ENCODE measurements at regions not wholly inside any gene's neighbourhood (a gene's known extent, or its start where the extent isn't known, plus 50 kb on each side); places are given as distances from the start of the nearest gene placed in this dataset.

DNA sequence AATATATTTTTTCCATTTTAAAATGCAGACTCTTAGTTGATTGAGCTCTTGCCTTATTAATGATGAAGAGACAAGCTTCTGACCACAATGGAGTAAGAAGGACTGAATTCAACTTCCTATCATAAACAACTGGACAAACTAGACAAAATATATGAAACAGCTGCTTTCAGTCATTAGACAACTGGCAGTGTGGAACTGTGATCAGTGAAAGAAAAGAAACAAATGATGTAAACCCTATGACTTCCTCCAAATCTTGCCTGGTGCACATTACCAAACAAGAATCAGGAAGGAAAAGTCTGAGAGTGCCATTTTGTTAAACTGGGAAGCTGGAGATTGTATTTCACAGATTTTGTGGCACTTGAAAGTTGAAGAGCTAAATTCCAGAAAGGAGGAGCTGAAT lies 154.7 kb upstream of the ATXN7L3B start:
- no peak overlapping the region for H3K4me3 ChIP-seq
- no peaks in the 10 kb centered on the region for H3K4me1 ChIP-seq
- DNase-seq, result no peak
- H3K36me3 ChIP-seq, result no peaks in the 10 kb centered on the region
- no peak overlapping the region for H3K27ac ChIP-seq
- peaks cover 0 to 12% (median 0%) of the 10 kb centered on the region in 4 donors for H3K9me3 ChIP-seq
- intact Hi-C loops (cut with DNase I; ENCODE audit: low total_unique reads), result no loop called here
- H3K27me3 ChIP-seq, result no peaks in the 10 kb centered on the region
- TF ChIP-seq EP300 (IDR thresholded peaks at IDR 0.05) (no peak), POLR2AphosphoS5 (IDR thresholded peaks at IDR 0.05) (no peak), POLR2A (IDR thresholded peaks at IDR 0.05) (no peak)
- TF ChIP-seq, protein P1, sequence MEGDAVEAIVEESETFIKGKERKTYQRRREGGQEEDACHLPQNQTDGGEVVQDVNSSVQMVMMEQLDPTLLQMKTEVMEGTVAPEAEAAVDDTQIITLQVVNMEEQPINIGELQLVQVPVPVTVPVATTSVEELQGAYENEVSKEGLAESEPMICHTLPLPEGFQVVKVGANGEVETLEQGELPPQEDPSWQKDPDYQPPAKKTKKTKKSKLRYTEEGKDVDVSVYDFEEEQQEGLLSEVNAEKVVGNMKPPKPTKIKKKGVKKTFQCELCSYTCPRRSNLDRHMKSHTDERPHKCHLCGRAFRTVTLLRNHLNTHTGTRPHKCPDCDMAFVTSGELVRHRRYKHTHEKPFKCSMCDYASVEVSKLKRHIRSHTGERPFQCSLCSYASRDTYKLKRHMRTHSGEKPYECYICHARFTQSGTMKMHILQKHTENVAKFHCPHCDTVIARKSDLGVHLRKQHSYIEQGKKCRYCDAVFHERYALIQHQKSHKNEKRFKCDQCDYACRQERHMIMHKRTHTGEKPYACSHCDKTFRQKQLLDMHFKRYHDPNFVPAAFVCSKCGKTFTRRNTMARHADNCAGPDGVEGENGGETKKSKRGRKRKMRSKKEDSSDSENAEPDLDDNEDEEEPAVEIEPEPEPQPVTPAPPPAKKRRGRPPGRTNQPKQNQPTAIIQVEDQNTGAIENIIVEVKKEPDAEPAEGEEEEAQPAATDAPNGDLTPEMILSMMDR (IDR thresholded peaks at IDR 0.05), result no peak

DNA sequence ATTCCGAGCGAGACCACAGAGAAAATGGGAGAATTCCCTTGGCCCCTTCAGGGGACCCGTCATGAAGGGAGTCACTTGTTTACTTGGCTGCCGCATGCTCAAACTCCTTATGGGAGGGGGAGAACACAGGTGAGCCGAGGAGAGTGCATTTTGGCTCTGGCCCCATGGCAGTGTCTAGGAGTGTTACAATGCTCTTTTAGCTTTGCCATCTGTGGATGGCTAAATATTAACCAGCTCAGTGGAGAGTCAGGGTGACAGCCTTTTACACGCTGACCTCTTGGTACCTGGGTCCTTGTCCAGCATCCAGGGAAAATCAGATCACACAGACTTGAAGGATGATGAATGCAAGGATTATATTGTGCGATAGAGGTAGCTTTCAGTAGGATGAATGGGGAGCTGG lies 146.4 kb upstream of the ATXN7L3B start:
- intact Hi-C loops (cut with DNase I; ENCODE audit: low total_unique reads), result no loop called here
- no peak for DNase-seq
- peaks cover 0 to 18% (median 6%) of the 10 kb centered on the region in 4 donors for H3K9me3 ChIP-seq
- no peak overlapping the region for H3K4me3 ChIP-seq
- H3K4me1 ChIP-seq, result no peaks in the 10 kb centered on the region
- H3K27ac ChIP-seq, result no peak overlapping the region
- no peaks in the 10 kb centered on the region for H3K27me3 ChIP-seq
- WGBS, 5 donors, result 79 to 91% (median 83%) methylated on average over 7 of the region's 7 CpGs
- TF ChIP-seq POLR2AphosphoS5 (IDR thresholded peaks at IDR 0.05), result no peak
- no peaks in the 10 kb centered on the region for H3K36me3 ChIP-seq

DNA sequence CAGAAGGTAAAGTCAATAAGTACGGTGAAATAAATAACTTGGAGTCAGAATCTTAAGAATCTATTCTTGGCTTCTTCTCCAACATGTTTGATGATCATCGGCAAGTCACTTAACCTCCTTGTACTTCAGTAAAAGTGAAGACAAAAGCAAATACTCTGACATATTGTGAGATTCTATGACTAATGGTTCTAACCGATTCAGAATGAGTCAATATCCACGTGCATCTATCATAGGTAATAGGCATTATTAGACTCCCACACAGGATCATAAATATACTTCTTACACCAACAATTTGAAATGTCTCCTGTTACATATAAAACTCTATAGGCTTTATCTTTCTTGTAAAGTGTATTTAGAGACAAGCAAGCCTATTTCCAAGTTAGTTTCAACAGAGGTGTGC lies 144.4 kb upstream of the ATXN7L3B start:
- Histone ChIP-seq H3K4me1 (no peaks in the 10 kb centered on the region), H3K27me3 (no peaks in the 10 kb centered on the region), H3K36me3 (no peaks in the 10 kb centered on the region), H3K27ac (no peak overlapping the region), H3K4me3 (no peak overlapping the region), H3K9me3 (peaks cover 0 to 12% (median 4%) of the 10 kb centered on the region in 4 donors)
- TF ChIP-seq, protein P1 (IDR thresholded peaks at IDR 0.05), result no peak
- no peak for TF ChIP-seq POLR2AphosphoS5 (IDR thresholded peaks at IDR 0.05)
- TF ChIP-seq POLR2A (IDR thresholded peaks at IDR 0.05), result no peak
- no peak for TF ChIP-seq EP300 (IDR thresholded peaks at IDR 0.05)
- intact Hi-C loops (cut with DNase I; ENCODE audit: low total_unique reads), result no loop called here
- WGBS, 5 donors, result 66 to 74% (median 71%) methylated on average over 4 of the region's 4 CpGs
- no peak for DNase-seq

DNA sequence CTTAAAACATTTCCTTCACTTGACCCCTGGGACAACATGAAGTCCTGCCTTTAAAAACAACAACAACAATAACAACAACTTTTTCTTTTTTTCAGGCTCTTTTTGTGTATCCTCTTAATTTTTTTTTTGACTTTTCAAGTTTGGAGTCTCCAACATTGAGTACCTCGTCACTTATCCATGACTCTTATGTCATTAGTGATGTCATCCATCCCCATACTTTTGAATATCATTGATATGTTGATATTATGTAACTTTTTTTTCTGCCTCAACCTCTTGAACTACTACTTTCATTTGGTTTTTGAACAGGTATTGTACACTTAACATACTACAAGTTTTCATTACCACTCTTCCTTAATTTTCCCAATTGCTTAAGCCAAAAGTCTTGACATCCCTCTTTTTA lies 143.0 kb upstream of the ATXN7L3B start:
- intact Hi-C loops (cut with DNase I; ENCODE audit: low total_unique reads), result no loop called here
- Histone ChIP-seq H3K4me3 (no peak overlapping the region), H3K27me3 (no peaks in the 10 kb centered on the region), H3K36me3 (no peaks in the 10 kb centered on the region), H3K4me1 (no peaks in the 10 kb centered on the region), H3K9me3 (peaks cover 0 to 12% (median 4%) of the 10 kb centered on the region in 4 donors), H3K27ac (no peak overlapping the region)
- DNase-seq, result no peak
- 75 to 91% (median 80%) methylated on average over 1 of the region's 1 CpG for WGBS, 5 donors
- TF ChIP-seq POLR2AphosphoS5 (IDR thresholded peaks at IDR 0.05), result no peak
- TF ChIP-seq, protein P1 (IDR thresholded peaks at IDR 0.05), result no peak
- no peak for TF ChIP-seq EP300 (IDR thresholded peaks at IDR 0.05)
- no peak for TF ChIP-seq POLR2A (IDR thresholded peaks at IDR 0.05)

DNA sequence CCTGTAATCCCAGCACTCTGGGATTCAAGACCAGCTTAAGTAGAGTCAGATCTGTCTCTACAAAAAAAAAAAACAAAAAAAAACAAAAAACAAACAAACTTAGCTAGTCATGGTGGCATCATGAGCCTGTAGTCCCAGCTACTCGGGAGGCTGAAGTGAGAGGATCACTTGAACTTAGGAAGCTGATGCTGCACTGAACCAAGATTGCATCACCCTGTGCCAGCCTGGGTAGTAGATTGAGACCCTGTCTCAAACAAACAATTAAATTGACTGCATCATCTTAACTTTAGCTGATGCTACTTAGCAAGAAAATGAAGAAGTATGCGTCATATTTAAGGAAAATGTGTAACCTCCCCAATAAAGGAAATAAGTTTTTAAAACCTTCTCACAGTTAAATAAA lies 136.6 kb upstream of the ATXN7L3B start:
- intact Hi-C loops (cut with DNase I; ENCODE audit: low total_unique reads), result no loop called here
- Histone ChIP-seq H3K4me1 (no peaks in the 10 kb centered on the region), H3K27me3 (no peaks in the 10 kb centered on the region), H3K4me3 (no peak overlapping the region), H3K27ac (no peak overlapping the region), H3K9me3 (no peaks in the 10 kb centered on the region), H3K36me3 (no peaks in the 10 kb centered on the region)
- TF ChIP-seq POLR2AphosphoS5 (IDR thresholded peaks at IDR 0.05) (no peak), EP300 (IDR thresholded peaks at IDR 0.05) (no peak)
- TF ChIP-seq, protein P1 (IDR thresholded peaks at IDR 0.05), result no peak
- no peak for DNase-seq
- 87 to 93% (median 92%) methylated on average over 2 of the region's 2 CpGs for WGBS, 5 donors
